IMR-90 (cell line): ENCODE measurements at regions not wholly inside any gene's neighbourhood (a gene's known extent, or its start where the extent isn't known, plus 50 kb on each side); places are given as distances from the start of the nearest gene placed in this dataset.

Experiments
- ATAC-seq: fragments of 200-7000 bp; cut with Tn5 transposase; 2 replicates; pipeline ENCODE4 v1.9.1; 2020; ENCODE audit warnings: low read depth, mild to moderate bottlenecking, moderate library complexity
- BruUV-seq: library from RNA; stranded (reverse); fragments of 400-500 nt; replicated peaks from 2 replicates; lab custom pipeline; 2021; lab: Mats Ljungman, UMichigan
- CTCF ChIA-PET: fragments of 300-600 bp; formaldehyde crosslinking; extraction: SDS; loops from one replicate; lab custom pipeline; 2021; ENCODE audit warnings: antibody characterized with exemption; lab: Yijun Ruan, JAX
- POLR2A ChIA-PET: fragments of 300-600 bp; sonication (Branson Sonifier 250); formaldehyde crosslinking; loops from one replicate; lab custom pipeline; 2022; ENCODE audit warnings: antibody characterized with exemption; ENCODE audit not compliant: unreplicated experiment; lab: Charles Lee
- DNase-seq: peaks from one replicate; pipeline ENCODE4 v3.0.0; 2013
- H2AFZ ChIP-seq: replicated peaks from 2 replicates; pipeline ENCODE3; 2013; ENCODE audit warnings: low read length, mild to moderate bottlenecking; ENCODE audit not compliant: poor library complexity
- H2AK5ac ChIP-seq: 2 replicates; pipeline ENCODE4 v1.6.1; 2013; ENCODE audit warnings: low read depth, low read length, inconsistent platforms
- H2AK9ac ChIP-seq: replicated peaks from 2 replicates; pipeline ENCODE3; 2013; ENCODE audit warnings: mild to moderate bottlenecking, low read depth, low read length, moderate library complexity; ENCODE audit not compliant: poor library complexity
- H2BK120ac ChIP-seq: 2 replicates; pipeline ENCODE4 v1.6.1; 2013; ENCODE audit warnings: low read depth, low read length, inconsistent platforms
- H2BK15ac ChIP-seq: 3 replicates; pipeline ENCODE4 v1.6.1; 2013; ENCODE audit warnings: low read depth, low read length, inconsistent platforms
- H2BK20ac ChIP-seq: 2 replicates; pipeline ENCODE4 v1.6.1; 2013; ENCODE audit warnings: low read depth, mild to moderate bottlenecking, inconsistent platforms, low read length, moderate library complexity
- H2BK5ac ChIP-seq: 2 replicates; pipeline ENCODE4 v1.6.1; 2013; ENCODE audit warnings: mild to moderate bottlenecking, low read depth, low read length, inconsistent platforms; ENCODE audit not compliant: poor library complexity, severe bottlenecking
- H3K14ac ChIP-seq: replicated peaks from 2 replicates; pipeline ENCODE4 v1.6.1; 2013; ENCODE audit warnings: low read depth, low read length, inconsistent platforms
- H3K18ac ChIP-seq: 2 replicates; pipeline ENCODE4 v1.6.1; 2013; ENCODE audit warnings: low read depth, low read length, control low read depth
- H3K23ac ChIP-seq: 2 replicates; pipeline ENCODE4 v1.6.1; 2013; ENCODE audit warnings: low read depth, low read length, inconsistent platforms
- H3K27ac ChIP-seq: 2 replicates; pipeline ENCODE4 v1.5.1; 2013; ENCODE audit warnings: mild to moderate bottlenecking, control low read depth, low read length; ENCODE audit not compliant: insufficient read depth
- H3K27me3 ChIP-seq: 2 replicates; pipeline ENCODE4 v1.6.1; 2013; ENCODE audit warnings: low read length; ENCODE audit not compliant: control insufficient read depth, insufficient read depth
- H3K36me3 ChIP-seq: 2 replicates; pipeline ENCODE4 v1.6.1; 2013; ENCODE audit warnings: low read length, mixed read lengths; ENCODE audit not compliant: control insufficient read depth, insufficient read depth
- H3K4ac ChIP-seq: 2 replicates; pipeline ENCODE4 v1.6.1; 2013; ENCODE audit warnings: low read depth, low read length, inconsistent platforms
- H3K4me1 ChIP-seq: 2 replicates; pipeline ENCODE4 v1.6.1; 2013; ENCODE audit warnings: low read length, mixed read lengths; ENCODE audit not compliant: control insufficient read depth, insufficient read depth
- H3K4me2 ChIP-seq: 2 replicates; pipeline ENCODE4 v1.6.1; 2013; ENCODE audit warnings: low read depth, mild to moderate bottlenecking, control low read depth, low read length, moderate library complexity
- H3K4me3 ChIP-seq: 2 replicates; pipeline ENCODE4 v1.5.1; 2013; ENCODE audit warnings: low read depth, mild to moderate bottlenecking, control low read depth, low read length, moderate library complexity; ENCODE audit not compliant: insufficient read depth
- H3K56ac ChIP-seq: 2 replicates; pipeline ENCODE4 v1.6.1; 2013; ENCODE audit warnings: low read length, inconsistent platforms; ENCODE audit not compliant: insufficient read depth; ENCODE audit errors: extremely low read depth
- H3K79me1 ChIP-seq, 2 experiments: 2 replicates each; pipeline ENCODE4 v1.6.1; 2013; ENCODE audit warnings: low read length in 2 of 2, inconsistent platforms in 1 of 2, low read depth in 1 of 2
- H3K9ac ChIP-seq: 2 replicates; pipeline ENCODE4 v1.6.1; 2013; ENCODE audit warnings: low read depth, low read length, control low read depth
- H3K9me1 ChIP-seq: 2 replicates; pipeline ENCODE4 v1.6.1; 2013; ENCODE audit warnings: low read length, inconsistent platforms; ENCODE audit not compliant: insufficient read depth
- H3K9me3 ChIP-seq: 2 replicates; pipeline ENCODE4 v1.6.1; 2013; ENCODE audit warnings: low read length; ENCODE audit not compliant: control insufficient read depth, insufficient read depth
- H4K20me1 ChIP-seq: 2 replicates; pipeline ENCODE4 v1.6.1; 2013; ENCODE audit warnings: low read length, inconsistent platforms; ENCODE audit not compliant: insufficient read depth
- H4K5ac ChIP-seq: 2 replicates; pipeline ENCODE4 v1.6.1; 2013; ENCODE audit warnings: mild to moderate bottlenecking, low read depth, low read length, control low read depth
- H4K8ac ChIP-seq, 2 experiments: 2 replicates each; pipeline ENCODE4 v1.6.1; 2013; ENCODE audit warnings: low read depth in 2 of 2, low read length in 2 of 2, control low read depth in 1 of 2, inconsistent platforms in 1 of 2
- H4K91ac ChIP-seq: 2 replicates; pipeline ENCODE4 v1.6.1; 2013; ENCODE audit warnings: low read depth, low read length, inconsistent platforms; ENCODE audit not compliant: insufficient read depth
- CTCF ChIP-seq: conservative IDR thresholded peaks from 2 replicates; pipeline ENCODE4 v1.5.1; 2012; ENCODE audit warnings: mild to moderate bottlenecking, low read depth, low read length, improper control_type of control experiment
- MXI1 ChIP-seq: IDR thresholded peaks from 2 replicates; pipeline ENCODE4 v1.6.1; 2012; ENCODE audit warnings: low read depth, mild to moderate bottlenecking, low read length, moderate library complexity, borderline replicate concordance
- POLR2A ChIP-seq: IDR thresholded peaks from 2 replicates; pipeline ENCODE4 v1.6.1; 2012; ENCODE audit warnings: mild to moderate bottlenecking, low read depth, low read length
- RAD21 ChIP-seq: IDR thresholded peaks from 2 replicates; pipeline ENCODE4 v1.6.1; 2012; ENCODE audit warnings: low read length, improper control_type of control experiment
- RFX5 ChIP-seq: IDR thresholded peaks from 2 replicates; pipeline ENCODE4 v1.8.0; 2012; ENCODE audit warnings: low read depth, mild to moderate bottlenecking, low read length, moderate library complexity
- SMC3 ChIP-seq: fragments of 150-350 bp; IDR thresholded peaks from 2 replicates; pipeline ENCODE4 v1.6.1; 2016; ENCODE audit warnings: low read depth, mild to moderate bottlenecking, antibody characterized with exemption, low read length, moderate library complexity
- WGBS, 2 experiments: methylation state at CpG; one replicate each; pipeline versions ENCODE4 v1.1.5 to v1.1.7; 2013; ENCODE audit warnings: missing lambda C conversion rate in 2 of 2; ENCODE audit not compliant: insufficient read length in 1 of 2; ENCODE audit errors: extremely low coverage in 2 of 2; 5-methylcytosine and 5-hydroxymethylcytosine counted together
- dilution Hi-C: fragments of 300-500 bp; cut with HindIII; formaldehyde crosslinking; loops from one replicate; pipeline ENCODE4 v1.14.3; 2018; ENCODE audit warnings: low sequenced_read_pairs; ENCODE audit not compliant: unreplicated experiment
- in situ Hi-C: fragments of 300-500 bp; cut with MboI; formaldehyde crosslinking; loops from 3 replicates; pipeline ENCODE4 v1.14.3; 2019; ENCODE audit warnings: low sequenced_read_pairs, inconsistent platforms, mixed read lengths
- intact Hi-C: fragments of 100-400 bp; cut with micrococcal nuclease; formaldehyde crosslinking; loops from 2 replicates; pipeline ENCODE4 v1.10.0; 2022

GRCh38 chr11:15371533-15371932 lies 256.8 kb downstream of the INSC start:
- Histone ChIP-seq H2AK9ac (no peak overlapping the region), H4K91ac (no peak overlapping the region), H3K9ac (no peak overlapping the region), H3K27me3 (0 out of 2 replicates have a peak, but pooled peaks cover 2% of the 10 kb centered on the region), H3K27ac (no peak overlapping the region), H3K9me3 (no peaks in the 10 kb centered on the region), H3K56ac (no peak overlapping the region), H3K14ac (no peak overlapping the region), H4K8ac (no peak overlapping the region), H3K79me1 (no peaks in the 10 kb centered on the region), H3K4me3 (no peak overlapping the region), H2BK15ac (no peak overlapping the region), H3K4me2 (no peak overlapping the region), H2AFZ (no peak overlapping the region), H2BK5ac (no peak overlapping the region), H3K18ac (no peak overlapping the region), H3K4ac (no peak overlapping the region), H3K4me1 (no peaks in the 10 kb centered on the region), H2BK20ac (no peak overlapping the region), H3K36me3 (no peaks in the 10 kb centered on the region), H3K9me1 (no peaks in the 10 kb centered on the region), H4K5ac (no peak overlapping the region), H4K20me1 (no peaks in the 10 kb centered on the region), H2BK120ac (no peak overlapping the region), H3K23ac (no peak overlapping the region), H2AK5ac (no peak overlapping the region)
- POLR2A ChIA-PET = no interaction called here
- TF ChIP-seq RAD21 = no peak
- no peak for TF ChIP-seq CTCF
- no peak for TF ChIP-seq POLR2A
- TF ChIP-seq RFX5 = no peak
- TF ChIP-seq MXI1 = no peak
- TF ChIP-seq SMC3 = no peak
- no peak for ATAC-seq
- CTCF ChIA-PET = no interaction called here
- WGBS, 2 experiments = no CpG with 5 or more reads among the region's 1 CpG
- dilution Hi-C loops = no loop called here
- DNase-seq = no peak
- intact Hi-C loops = no loop called here
- BruUV-seq = no TSS peak
- in situ Hi-C loops = no loop called here
